ENCODE measurements at regions not wholly inside any gene's neighbourhood (a gene's known extent, or its start where the extent isn't known, plus 50 kb on each side); places are given as distances from the start of the nearest gene placed in this dataset.

- no peak overlapping the region for H3K27ac Mint-ChIP-seq
- H3K36me3 Mint-ChIP-seq = no peaks in the 10 kb centered on the region
- Histone ChIP-seq H3K4me2 (replicated peaks; ENCODE audit: extremely low read depth, low read length, poor library complexity, severe bottlenecking) (no peak overlapping the region), H3K27ac (ENCODE audit: low read depth in 1 of 2, low read length in 2 of 2) (no peak overlapping the region), H3K4me1 (ENCODE audit: control insufficient read depth in 1 of 2, insufficient read depth in 2 of 2, low read length in 2 of 2) (no peaks in the 10 kb centered on the region), H4K20me1 (ENCODE audit: insufficient read depth, low read length) (no peaks in the 10 kb centered on the region), H3K79me2 (ENCODE audit: insufficient read depth, low read length) (no peaks in the 10 kb centered on the region), H3K9ac (ENCODE audit: insufficient read depth, low read length, poor library complexity, severe bottlenecking) (no peak overlapping the region), H3K36me3 (replicated peaks in 1 of 2; ENCODE audit: control insufficient read depth in 1 of 2, insufficient read depth in 2 of 2, low read length in 2 of 2) (no peaks in the 10 kb centered on the region), H3K27me3 (ENCODE audit: control insufficient read depth in 2 of 2, insufficient read depth in 2 of 2, low read length in 2 of 2) (no peaks in the 10 kb centered on the region), H2AFZ (ENCODE audit: insufficient read depth, low read depth, low read length, poor library complexity, severe bottlenecking) (no peak overlapping the region), H3K9me3 (replicated peaks in 1 of 2; ENCODE audit: control insufficient read depth in 1 of 2, insufficient read depth in 1 of 2, low read length in 2 of 2) (no peaks in the 10 kb centered on the region), H3K4me3 (replicated peaks in 1 of 3; ENCODE audit: low read depth in 2 of 3, low read length in 3 of 3) (no peak overlapping the region)
- no peak for DNase-seq
- no peak for TF ChIP-seq CTCF (IDR thresholded peaks at IDR 0.05)
- intact Hi-C loops (cut with micrococcal nuclease) = no loop called here
- no peak overlapping the region for H3K4me3 Mint-ChIP-seq
- WGBS (ENCODE audit: insufficient coverage) = 80% methylated on average over 1 of the region's 2 CpGs
- H3K4me1 Mint-ChIP-seq = no peaks in the 10 kb centered on the region
- peaks cover 0 to 7% (median 3%) of the 10 kb centered on the region in 7 donors for H3K9me3 Mint-ChIP-seq
- H3K27me3 Mint-ChIP-seq (ENCODE audit: low read depth in 3 of 3) = no peaks in the 10 kb centered on the region
Measured at GRCh38 chr13:73136776-73137175, 78.0 kb downstream of the KLF5 start.

- no peaks in the 10 kb centered on the region for H3K36me3 Mint-ChIP-seq
- H3K4me3 ChIP-seq (replicated peaks in 1 of 3; ENCODE audit: low read depth in 2 of 3, low read length in 3 of 3) = no peak overlapping the region
- intact Hi-C loops (cut with micrococcal nuclease) = no loop called here
- peaks cover 0 to 10% (median 3%) of the 10 kb centered on the region in 7 donors for H3K9me3 Mint-ChIP-seq
- no peaks in the 10 kb centered on the region for H3K36me3 ChIP-seq (replicated peaks in 1 of 2; ENCODE audit: control insufficient read depth in 1 of 2, insufficient read depth in 2 of 2, low read length in 2 of 2)
- H3K9ac ChIP-seq (ENCODE audit: insufficient read depth, low read length, poor library complexity, severe bottlenecking) = no peak overlapping the region
- peaks cover 0 to under 1% (median 0%) of the 10 kb centered on the region in 3 donors for H3K27me3 Mint-ChIP-seq (ENCODE audit: low read depth in 3 of 3)
- no peak for DNase-seq
- no peak overlapping the region for H3K4me2 ChIP-seq (replicated peaks; ENCODE audit: extremely low read depth, low read length, poor library complexity, severe bottlenecking)
- H3K9me3 ChIP-seq (replicated peaks in 1 of 2; ENCODE audit: control insufficient read depth in 1 of 2, insufficient read depth in 1 of 2, low read length in 2 of 2) = no peaks in the 10 kb centered on the region
- no peak overlapping the region for H3K27ac Mint-ChIP-seq
- no peaks in the 10 kb centered on the region for H3K4me1 Mint-ChIP-seq
- H4K20me1 ChIP-seq (ENCODE audit: insufficient read depth, low read length) = no peaks in the 10 kb centered on the region
- H3K79me2 ChIP-seq (ENCODE audit: insufficient read depth, low read length) = no peaks in the 10 kb centered on the region
- WGBS (ENCODE audit: insufficient coverage) = no CpG with 5 or more reads among the region's 1 CpG
- H2AFZ ChIP-seq (ENCODE audit: insufficient read depth, low read depth, low read length, poor library complexity, severe bottlenecking) = no peak overlapping the region
- H3K4me3 Mint-ChIP-seq = no peak overlapping the region
- H3K27me3 ChIP-seq (ENCODE audit: control insufficient read depth in 2 of 2, insufficient read depth in 2 of 2, low read length in 2 of 2) = no peaks in the 10 kb centered on the region
- H3K4me1 ChIP-seq (ENCODE audit: control insufficient read depth in 1 of 2, insufficient read depth in 2 of 2, low read length in 2 of 2) = no peaks in the 10 kb centered on the region
- TF ChIP-seq CTCF (IDR thresholded peaks at IDR 0.05) = no peak
- no peak overlapping the region for H3K27ac ChIP-seq (ENCODE audit: low read depth in 1 of 2, low read length in 2 of 2)
Measured at GRCh38 chr13:73133531-73133930, 74.7 kb downstream of the KLF5 start.

All from CD14-positive monocyte (primary cell).